DND-41 (cell line): ENCODE measurements at regions not wholly inside any gene's neighbourhood (a gene's known extent, or its start where the extent isn't known, plus 50 kb on each side); places are given as distances from the start of the nearest gene placed in this dataset.

ENCODE experiments used
- ATAC-seq: fragments of 200-7000 bp; cut with Tn5 transposase; 3 replicates; pipeline ENCODE4 v1.9.1; 2021; ENCODE audit warnings: low read depth; ENCODE audit not compliant: insufficient read depth
- DNase-seq: peaks from one replicate; pipeline ENCODE4 v3.0.0-alpha.2; 2020
- H2AFZ ChIP-seq: 2 replicates; pipeline ENCODE4 v1.6.0; 2012; ENCODE audit warnings: low read depth, low read length
- H3K27ac ChIP-seq: 2 replicates; pipeline ENCODE4 v1.5.1; 2012; ENCODE audit warnings: low read length, inconsistent platforms
- H3K27me3 ChIP-seq: fragments of 200-600 bp; sonication (generic); 2 replicates; pipeline ENCODE4 v1.6.0; 2012; ENCODE audit warnings: low read length, mild to moderate bottlenecking, inconsistent platforms; ENCODE audit not compliant: insufficient read depth, poor library complexity
- H3K36me3 ChIP-seq: 2 replicates; pipeline ENCODE4 v1.5.1; 2012; ENCODE audit warnings: low read length, inconsistent platforms; ENCODE audit not compliant: insufficient read depth
- H3K4me1 ChIP-seq: 2 replicates; pipeline ENCODE4 v1.5.1; 2012; ENCODE audit warnings: mild to moderate bottlenecking, low read length; ENCODE audit not compliant: insufficient read depth
- H3K4me2 ChIP-seq: 2 replicates; pipeline ENCODE4 v1.6.0; 2012; ENCODE audit warnings: mild to moderate bottlenecking, moderate library complexity, low read length, inconsistent platforms; ENCODE audit not compliant: insufficient read depth
- H3K4me3 ChIP-seq, 2 experiments: fragments of 200-600 bp in 1 of 2; shearing (Covaris generic) in 1 of 2; 2 replicates each; pipeline ENCODE4 v1.5.1; 2012 to 2016; ENCODE audit warnings: inconsistent platforms in 2 of 2, low read length in 2 of 2, mild to moderate bottlenecking in 2 of 2, low read depth in 1 of 2, moderate library complexity in 1 of 2
- H3K79me2 ChIP-seq: 2 replicates; pipeline ENCODE4 v1.6.0; 2012; ENCODE audit warnings: low read length, inconsistent platforms; ENCODE audit not compliant: insufficient read depth
- H3K9ac ChIP-seq: 2 replicates; pipeline ENCODE4 v1.6.0; 2012; ENCODE audit warnings: low read depth, mild to moderate bottlenecking, inconsistent platforms, low read length, moderate library complexity
- H3K9me3 ChIP-seq: 2 replicates; pipeline ENCODE4 v1.5.1; 2012; ENCODE audit warnings: low read length, moderate library complexity, mild to moderate bottlenecking, inconsistent platforms; ENCODE audit not compliant: insufficient read depth, severe bottlenecking
- H4K20me1 ChIP-seq: 2 replicates; pipeline ENCODE4 v1.6.0; 2012; ENCODE audit warnings: low read length; ENCODE audit not compliant: insufficient read depth
- EZH2 ChIP-seq: IDR thresholded peaks from 3 replicates; pipeline ENCODE4 v1.6.1; 2012; ENCODE audit warnings: borderline replicate concordance, low read depth, mild to moderate bottlenecking, moderate library complexity, low read length, inconsistent platforms; ENCODE audit not compliant: severe bottlenecking
- TF ChIP-seq, protein P1 (sequence below): IDR thresholded peaks from 2 replicates; pipeline ENCODE4 v1.5.1; 2012; ENCODE audit warnings: borderline replicate concordance, low read length, moderate library complexity, mild to moderate bottlenecking; ENCODE audit not compliant: poor library complexity, severe bottlenecking; ENCODE audit errors: extremely low read depth

GRCh38 chr6:140318408-140318807 is 944.0 kb upstream of the CITED2 start:
- H3K9me3 ChIP-seq = no peaks in the 10 kb centered on the region
- no peaks in the 10 kb centered on the region for H4K20me1 ChIP-seq
- H3K27me3 ChIP-seq = no peaks in the 10 kb centered on the region
- H3K36me3 ChIP-seq = no peaks in the 10 kb centered on the region
- no peak overlapping the region for H3K27ac ChIP-seq
- no peak overlapping the region for H3K4me3 ChIP-seq
- no peak for DNase-seq
- no peak for TF ChIP-seq EZH2
- TF ChIP-seq, protein P1, sequence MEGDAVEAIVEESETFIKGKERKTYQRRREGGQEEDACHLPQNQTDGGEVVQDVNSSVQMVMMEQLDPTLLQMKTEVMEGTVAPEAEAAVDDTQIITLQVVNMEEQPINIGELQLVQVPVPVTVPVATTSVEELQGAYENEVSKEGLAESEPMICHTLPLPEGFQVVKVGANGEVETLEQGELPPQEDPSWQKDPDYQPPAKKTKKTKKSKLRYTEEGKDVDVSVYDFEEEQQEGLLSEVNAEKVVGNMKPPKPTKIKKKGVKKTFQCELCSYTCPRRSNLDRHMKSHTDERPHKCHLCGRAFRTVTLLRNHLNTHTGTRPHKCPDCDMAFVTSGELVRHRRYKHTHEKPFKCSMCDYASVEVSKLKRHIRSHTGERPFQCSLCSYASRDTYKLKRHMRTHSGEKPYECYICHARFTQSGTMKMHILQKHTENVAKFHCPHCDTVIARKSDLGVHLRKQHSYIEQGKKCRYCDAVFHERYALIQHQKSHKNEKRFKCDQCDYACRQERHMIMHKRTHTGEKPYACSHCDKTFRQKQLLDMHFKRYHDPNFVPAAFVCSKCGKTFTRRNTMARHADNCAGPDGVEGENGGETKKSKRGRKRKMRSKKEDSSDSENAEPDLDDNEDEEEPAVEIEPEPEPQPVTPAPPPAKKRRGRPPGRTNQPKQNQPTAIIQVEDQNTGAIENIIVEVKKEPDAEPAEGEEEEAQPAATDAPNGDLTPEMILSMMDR = no peak
- H3K4me2 ChIP-seq = no peak overlapping the region
- no peaks in the 10 kb centered on the region for H3K79me2 ChIP-seq
- no peak overlapping the region for H3K9ac ChIP-seq
- no peaks in the 10 kb centered on the region for H3K4me1 ChIP-seq
- no peak overlapping the region for H2AFZ ChIP-seq
- ATAC-seq = no peak

DNA sequence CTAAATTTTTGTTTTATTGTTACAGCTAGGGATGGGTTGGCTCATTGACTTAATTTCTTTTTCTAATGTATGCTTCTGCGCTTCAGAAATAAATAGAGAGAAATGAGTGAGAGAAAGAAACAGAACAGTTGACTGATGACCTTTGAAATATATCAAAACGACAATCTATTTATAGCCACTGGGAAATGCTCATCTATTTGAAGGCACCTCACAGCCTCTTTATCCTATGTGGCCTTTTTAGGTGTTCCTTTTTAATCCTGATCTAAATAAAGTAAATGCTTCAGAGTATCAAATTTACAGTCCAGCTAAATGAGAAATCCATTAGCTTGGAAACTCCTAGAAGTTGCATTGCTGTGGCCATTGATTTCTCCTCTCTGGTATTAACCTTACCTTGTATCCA is 943.5 kb upstream of the CITED2 start:
- DNase-seq (no peak), ATAC-seq (no peak)
- no peak overlapping the region for H3K9ac ChIP-seq
- H3K4me1 ChIP-seq = no peaks in the 10 kb centered on the region
- no peaks in the 10 kb centered on the region for H3K27me3 ChIP-seq
- H3K27ac ChIP-seq = no peak overlapping the region
- no peaks in the 10 kb centered on the region for H3K9me3 ChIP-seq
- no peak overlapping the region for H3K4me3 ChIP-seq
- TF ChIP-seq, protein P1 = no peak
- no peaks in the 10 kb centered on the region for H3K79me2 ChIP-seq
- no peak overlapping the region for H2AFZ ChIP-seq
- H4K20me1 ChIP-seq = no peaks in the 10 kb centered on the region
- no peak overlapping the region for H3K4me2 ChIP-seq
- no peaks in the 10 kb centered on the region for H3K36me3 ChIP-seq

DNA sequence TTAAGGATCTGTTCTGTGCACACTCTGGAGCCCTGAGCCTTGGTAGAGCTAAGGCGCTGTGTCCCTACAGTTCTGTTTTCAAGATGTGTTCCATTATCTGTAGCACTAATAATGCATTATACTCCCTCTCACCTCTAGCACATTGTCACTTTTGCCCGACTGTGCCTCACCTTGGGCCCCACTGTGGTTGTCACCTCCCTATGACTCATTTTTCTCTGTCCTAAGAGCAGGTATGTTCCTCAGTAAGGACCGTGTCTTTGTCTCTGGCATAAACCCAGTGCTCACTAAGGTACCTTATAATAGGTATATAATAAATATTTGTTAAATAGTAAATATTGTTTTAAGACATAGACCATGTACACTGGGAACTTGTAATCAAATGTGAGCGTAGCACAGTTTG is 942.5 kb upstream of the CITED2 start:
- no peaks in the 10 kb centered on the region for H3K27me3 ChIP-seq
- no peaks in the 10 kb centered on the region for H3K9me3 ChIP-seq
- H2AFZ ChIP-seq = no peak overlapping the region
- no peak overlapping the region for H3K9ac ChIP-seq
- no peaks in the 10 kb centered on the region for H3K79me2 ChIP-seq
- TF ChIP-seq EZH2 = no peak
- TF ChIP-seq, protein P1 = no peak
- ATAC-seq (no peak), DNase-seq (no peak)
- H3K4me1 ChIP-seq = no peaks in the 10 kb centered on the region
- no peak overlapping the region for H3K4me2 ChIP-seq
- H3K27ac ChIP-seq = no peak overlapping the region
- no peaks in the 10 kb centered on the region for H4K20me1 ChIP-seq
- H3K36me3 ChIP-seq = no peaks in the 10 kb centered on the region
- H3K4me3 ChIP-seq = no peak overlapping the region

DNA sequence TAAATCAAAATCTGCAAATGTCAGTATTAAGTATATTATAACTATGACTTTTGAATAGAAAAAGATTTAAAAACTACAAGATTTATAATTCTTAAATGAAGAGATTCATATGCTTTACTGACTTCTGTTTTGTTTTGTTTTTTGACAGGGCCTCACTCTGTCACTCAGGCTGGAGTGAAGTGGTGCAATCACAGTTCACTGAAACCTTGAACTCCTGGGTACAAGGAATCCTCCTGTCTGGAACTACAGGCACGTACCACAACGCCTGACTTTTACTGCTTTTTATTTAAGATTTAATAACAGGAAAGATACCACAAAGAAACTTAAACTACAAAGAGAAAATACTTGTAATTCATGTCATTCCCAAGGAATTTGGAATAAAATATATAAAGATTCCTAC is 940.2 kb upstream of the CITED2 start:
- no peak overlapping the region for H3K9ac ChIP-seq
- no peak overlapping the region for H2AFZ ChIP-seq
- no peak overlapping the region for H3K4me3 ChIP-seq
- H3K79me2 ChIP-seq = no peaks in the 10 kb centered on the region
- ATAC-seq (no peak), DNase-seq (no peak)
- no peaks in the 10 kb centered on the region for H4K20me1 ChIP-seq
- no peaks in the 10 kb centered on the region for H3K4me1 ChIP-seq
- no peaks in the 10 kb centered on the region for H3K36me3 ChIP-seq
- no peak overlapping the region for H3K27ac ChIP-seq
- TF ChIP-seq EZH2 = no peak
- TF ChIP-seq, protein P1 = no peak
- no peaks in the 10 kb centered on the region for H3K27me3 ChIP-seq
- H3K4me2 ChIP-seq = no peak overlapping the region
- no peaks in the 10 kb centered on the region for H3K9me3 ChIP-seq
